Activated CD4-positive, alpha-beta T cell treated with anti-CD3 and anti-CD28 coated beads for 36 hours (primary cell): ENCODE measurements at regions not wholly inside any gene's neighbourhood (a gene's known extent, or its start where the extent isn't known, plus 50 kb on each side); places are given as distances from the start of the nearest gene placed in this dataset.
"Not testable (repeated sequence)": the region's sequence is repeated elsewhere in the genome, so short reads cannot be mapped to it uniquely, and the experiment has no call there.

Source experiments
- ATAC-seq: fragments of 200-7000 bp; cut with Tn5 transposase; one replicate; pipeline ENCODE4 v1.10.0; 2021; ENCODE audit warnings: mild to moderate bottlenecking, moderate library complexity
- CTCF ChIA-PET: fragments of 350-600 bp; sonication (Branson Sonifier 250); formaldehyde crosslinking; loops from one replicate; lab custom pipeline; 2021; ENCODE audit warnings: antibody characterized with exemption; lab: Charles Lee
- POLR2A ChIA-PET: fragments of 350-600 bp; sonication (Branson Sonifier 250); formaldehyde crosslinking; loops from one replicate; lab custom pipeline; 2021; ENCODE audit warnings: antibody characterized with exemption, inconsistent platforms; lab: Charles Lee
- DNase-seq: peaks from one replicate; pipeline ENCODE4 v3.0.0-alpha.2; 2020
- H3K27ac Mint-ChIP-seq: one replicate; pipeline ENCODE4 v1.8.0; 2021; ENCODE audit warnings: mixed read lengths
- H3K27me3 Mint-ChIP-seq: one replicate; pipeline ENCODE4 v1.8.0; 2021; ENCODE audit warnings: mixed read lengths
- H3K36me3 Mint-ChIP-seq: one replicate; pipeline ENCODE4 v1.8.0; 2021; ENCODE audit warnings: low read depth, mixed read lengths
- H3K4me1 Mint-ChIP-seq: one replicate; pipeline ENCODE4 v1.8.0; 2021; ENCODE audit warnings: mixed read lengths
- H3K4me3 Mint-ChIP-seq: one replicate; pipeline ENCODE4 v1.8.0; 2021; ENCODE audit warnings: mild to moderate bottlenecking, moderate library complexity, mixed read lengths
- H3K9me3 Mint-ChIP-seq: one replicate; pipeline ENCODE4 v1.8.0; 2021; ENCODE audit warnings: low read depth, mixed read lengths
- intact Hi-C, 2 experiments: fragments of 100-400 bp; cut with DNase I in 1 of 2; cut with micrococcal nuclease in 1 of 2; formaldehyde crosslinking; loops; one replicate each; pipeline versions ENCODE4 v1.14.2 to v1.15.1; 2022 to 2024; cut with DNase I, micrococcal nuclease

- H3K4me3 Mint-ChIP-seq: no peak overlapping the region
- no peak for ATAC-seq
- no peak overlapping the region for H3K27ac Mint-ChIP-seq
- intact Hi-C loops: no loop called here
- H3K9me3 Mint-ChIP-seq: no peaks in the 10 kb centered on the region
- DNase-seq: no peak
- H3K4me1 Mint-ChIP-seq: no peaks in the 10 kb centered on the region
- ChIA-PET POLR2A (no interaction called here), CTCF (no interaction called here)
- H3K27me3 Mint-ChIP-seq: no peaks in the 10 kb centered on the region
- no peaks in the 10 kb centered on the region for H3K36me3 Mint-ChIP-seq
These were observed 190.8 kb upstream of the SLC8A1 start for GRCh38 chr2:40642726-40643125.

- DNase-seq (no peak), ATAC-seq (no peak)
- H3K27ac Mint-ChIP-seq: no peak overlapping the region
- CTCF ChIA-PET: no interaction called here
- intact Hi-C loops: no loop called here
- POLR2A ChIA-PET: no interaction called here
- no peaks in the 10 kb centered on the region for H3K27me3 Mint-ChIP-seq
- no peaks in the 10 kb centered on the region for H3K4me1 Mint-ChIP-seq
- no peak overlapping the region for H3K4me3 Mint-ChIP-seq
- H3K9me3 Mint-ChIP-seq: no peaks in the 10 kb centered on the region
- no peaks in the 10 kb centered on the region for H3K36me3 Mint-ChIP-seq
These were observed 194.8 kb upstream of the SLC8A1 start for GRCh38 chr2:40646642-40647041.

GRCh38 chr2:40652155-40652554 lies 200.3 kb upstream of the SLC8A1 start:
- ChIA-PET CTCF (interaction anchor here (0.6 to 1.1 kb wide), 2 partner anchors 60 to 676 kb away, joined by 3 to 4 read pairs; no protein-coding TSS in a partner anchor), POLR2A (no interaction called here)
- DNase-seq (no peak), ATAC-seq (no peak)
- H3K27ac Mint-ChIP-seq: no peak overlapping the region
- no peaks in the 10 kb centered on the region for H3K27me3 Mint-ChIP-seq
- no peaks in the 10 kb centered on the region for H3K36me3 Mint-ChIP-seq
- no peaks in the 10 kb centered on the region for H3K4me1 Mint-ChIP-seq
- intact Hi-C loops: no loop called here
- H3K9me3 Mint-ChIP-seq: no peaks in the 10 kb centered on the region
- no peak overlapping the region for H3K4me3 Mint-ChIP-seq

GRCh38 chr2:40653829-40654228 lies 201.9 kb upstream of the SLC8A1 start:
- ATAC-seq (no peak), DNase-seq (no peak)
- POLR2A ChIA-PET: no interaction called here
- intact Hi-C loops: no loop called here
- no peaks in the 10 kb centered on the region for H3K36me3 Mint-ChIP-seq
- CTCF ChIA-PET: interaction anchor here (1.4 kb wide), 1 partner anchor 10 kb away, joined by 4 read pairs; no protein-coding TSS in a partner anchor
- no peaks in the 10 kb centered on the region for H3K27me3 Mint-ChIP-seq
- H3K9me3 Mint-ChIP-seq: no peaks in the 10 kb centered on the region
- no peak overlapping the region for H3K4me3 Mint-ChIP-seq
- H3K27ac Mint-ChIP-seq: no peak overlapping the region
- no peaks in the 10 kb centered on the region for H3K4me1 Mint-ChIP-seq

GRCh38 chr2:40654346-40654745 lies 202.5 kb upstream of the SLC8A1 start:
- CTCF ChIA-PET: interaction anchor here (1.4 kb wide), 1 partner anchor 9 kb away, joined by 4 read pairs; no protein-coding TSS in a partner anchor
- ATAC-seq: no peak
- H3K27me3 Mint-ChIP-seq: no peaks in the 10 kb centered on the region
- DNase-seq: no peak
- no peak overlapping the region for H3K27ac Mint-ChIP-seq
- H3K9me3 Mint-ChIP-seq: no peaks in the 10 kb centered on the region
- no peaks in the 10 kb centered on the region for H3K36me3 Mint-ChIP-seq
- intact Hi-C loops: no loop called here
- POLR2A ChIA-PET: no interaction called here
- no peak overlapping the region for H3K4me3 Mint-ChIP-seq
- no peaks in the 10 kb centered on the region for H3K4me1 Mint-ChIP-seq

GRCh38 chr2:40658941-40659340 lies 207.1 kb upstream of the SLC8A1 start:
- DNase-seq (no peak), ATAC-seq (no peak)
- Mint-ChIP-seq H3K9me3 (no peaks in the 10 kb centered on the region), H3K27ac (no peak overlapping the region), H3K27me3 (no peaks in the 10 kb centered on the region), H3K4me1 (no peaks in the 10 kb centered on the region), H3K36me3 (no peaks in the 10 kb centered on the region), H3K4me3 (no peak overlapping the region)
- intact Hi-C loops: no loop called here
- ChIA-PET POLR2A (no interaction called here), CTCF (no interaction called here)

- intact Hi-C loops: no loop called here
- no peak overlapping the region for H3K4me3 Mint-ChIP-seq
- ChIA-PET CTCF (no interaction called here), POLR2A (no interaction called here)
- ATAC-seq (no peak), DNase-seq (no peak)
- H3K36me3 Mint-ChIP-seq: no peaks in the 10 kb centered on the region
- no peaks in the 10 kb centered on the region for H3K9me3 Mint-ChIP-seq
- no peaks in the 10 kb centered on the region for H3K4me1 Mint-ChIP-seq
- no peak overlapping the region for H3K27ac Mint-ChIP-seq
- H3K27me3 Mint-ChIP-seq: no peaks in the 10 kb centered on the region
These were observed 213.8 kb upstream of the SLC8A1 start for GRCh38 chr2:40665493-40666232.

GRCh38 chr2:40666398-40666797 lies 214.5 kb upstream of the SLC8A1 start:
- ChIA-PET POLR2A (no interaction called here), CTCF (no interaction called here)
- no peak overlapping the region for H3K27ac Mint-ChIP-seq
- H3K27me3 Mint-ChIP-seq: no peaks in the 10 kb centered on the region
- H3K36me3 Mint-ChIP-seq: no peaks in the 10 kb centered on the region
- H3K4me3 Mint-ChIP-seq: no peak overlapping the region
- DNase-seq: no peak
- H3K4me1 Mint-ChIP-seq: no peaks in the 10 kb centered on the region
- ATAC-seq: no peak
- intact Hi-C loops: no loop called here
- no peaks in the 10 kb centered on the region for H3K9me3 Mint-ChIP-seq

GRCh38 chr2:40668425-40668824 lies 216.5 kb upstream of the SLC8A1 start:
- ATAC-seq: no peak
- Mint-ChIP-seq H3K9me3 (no peaks in the 10 kb centered on the region), H3K4me3 (no peak overlapping the region), H3K27me3 (no peaks in the 10 kb centered on the region), H3K27ac (no peak overlapping the region), H3K4me1 (no peaks in the 10 kb centered on the region), H3K36me3 (no peaks in the 10 kb centered on the region)
- POLR2A ChIA-PET: no interaction called here
- intact Hi-C loops: no loop called here
- DNase-seq: no peak
- CTCF ChIA-PET: no interaction called here

- H3K4me3 Mint-ChIP-seq, DNase-seq, H3K36me3 Mint-ChIP-seq, intact Hi-C loops, CTCF ChIA-PET, POLR2A ChIA-PET, H3K27ac Mint-ChIP-seq, H3K4me1 Mint-ChIP-seq, H3K27me3 Mint-ChIP-seq, ATAC-seq, H3K9me3 Mint-ChIP-seq: not testable (repeated sequence)
These were observed 224.4 kb upstream of the SLC8A1 start for GRCh38 chr2:40676134-40676790.

- intact Hi-C loops: no loop called here
- POLR2A ChIA-PET: no interaction called here
- ATAC-seq (peak; percentile 68), DNase-seq (no peak)
- peaks cover 2% of the 10 kb centered on the region for H3K27me3 Mint-ChIP-seq
- H3K27ac Mint-ChIP-seq: no peak overlapping the region
- no peak overlapping the region for H3K4me3 Mint-ChIP-seq
- CTCF ChIA-PET: no interaction called here
- H3K36me3 Mint-ChIP-seq: no peaks in the 10 kb centered on the region
- H3K4me1 Mint-ChIP-seq: no peaks in the 10 kb centered on the region
- peaks cover 7% of the 10 kb centered on the region for H3K9me3 Mint-ChIP-seq
These were observed 228.7 kb upstream of the SLC8A1 start for GRCh38 chr2:40680547-40680946.

- Mint-ChIP-seq H3K9me3 (no peaks in the 10 kb centered on the region), H3K27me3 (no peaks in the 10 kb centered on the region), H3K4me3 (no peak overlapping the region), H3K36me3 (no peaks in the 10 kb centered on the region), H3K4me1 (no peaks in the 10 kb centered on the region), H3K27ac (no peak overlapping the region)
- ChIA-PET POLR2A (no interaction called here), CTCF (no interaction called here)
- ATAC-seq (no peak), DNase-seq (no peak)
- intact Hi-C loops: no loop called here
These were observed 238.1 kb upstream of the SLC8A1 start for GRCh38 chr2:40690036-40690435.
